HEK293T (cell line): ENCODE measurements at regions not wholly inside any gene's neighbourhood (a gene's known extent, or its start where the extent isn't known, plus 50 kb on each side); places are given as distances from the start of the nearest gene placed in this dataset.

ENCODE experiments used
- CTBP1 ChIP-seq: fragments of 450-650 bp; IDR thresholded peaks from 2 replicates; pipeline ENCODE4 v1.6.1; 2016; ENCODE audit warnings: borderline replicate concordance
- FOXA1 ChIP-seq: fragments of 450-650 bp; IDR thresholded peaks from 2 replicates; pipeline ENCODE4 v1.6.1; 2016; ENCODE audit warnings: mild to moderate bottlenecking
- SUZ12 ChIP-seq: fragments of 450-650 bp; IDR thresholded peaks from 2 replicates; pipeline ENCODE4 v1.6.1; 2016; ENCODE audit warnings: mild to moderate bottlenecking

- no peak for TF ChIP-seq FOXA1
- no peak for TF ChIP-seq SUZ12
- TF ChIP-seq CTBP1 = no peak
Measured at GRCh38 chr12:90404071-90404470, 550.9 kb downstream of the CCER1 start.
